Tibial artery (tissue), 4 donors: ENCODE measurements at regions not wholly inside any gene's neighbourhood (a gene's known extent, or its start where the extent isn't known, plus 50 kb on each side); places are given as distances from the start of the nearest gene placed in this dataset.

Experiments
- DNase-seq, 2 donors: peaks; one replicate each; pipeline ENCODE4 v3.0.0-alpha.2; 2019
- H3K27ac ChIP-seq, 2 donors: fragments of 200-600 bp; sonication (generic) in 1 of 2; 1 replicate in 1 of 2; 2 replicates in 1 of 2; pipeline ENCODE4 v1.5.1; 2018 to 2019; ENCODE audit warnings: mild to moderate bottlenecking in 1 of 2
- H3K27me3 ChIP-seq, 2 donors: fragments of 200-600 bp; sonication (generic) in 1 of 2; one replicate each; pipeline versions ENCODE4 v1.5.1 to v1.6.0; 2016 to 2019
- H3K36me3 ChIP-seq, 3 donors: fragments of 200-600 bp; sonication (generic) in 2 of 3; one replicate each; pipeline ENCODE4 v1.5.1; 2016 to 2019; ENCODE audit warnings: mild to moderate bottlenecking in 2 of 3
- H3K4me1 ChIP-seq, 4 donors: fragments of 200-600 bp; sonication (generic) in 2 of 4; 1 replicate in 3 of 4; 2 replicates in 1 of 4; pipeline ENCODE4 v1.5.1; 2016 to 2019
- H3K4me3 ChIP-seq, 2 donors: fragments of 200-600 bp; sonication (generic) in 1 of 2; 1 replicate in 1 of 2; 2 replicates in 1 of 2; pipeline ENCODE4 v1.5.1; 2018 to 2019; ENCODE audit warnings: mild to moderate bottlenecking in 2 of 2
- H3K9me3 ChIP-seq, 3 donors: fragments of 200-600 bp; sonication (generic) in 1 of 3; one replicate each; pipeline ENCODE4 v1.5.1; 2016 to 2019
- intact Hi-C: fragments of 100-400 bp; cut with DNase I; formaldehyde crosslinking; loops from one replicate; pipeline ENCODE4 v1.15.0; 2023; ENCODE audit warnings: low total_unique reads
- TF ChIP-seq, protein P1 (sequence below), 2 experiments: fragments of 200-600 bp in 1 of 2; fragments of 450-650 bp in 1 of 2; IDR thresholded peaks; one replicate each; pipeline ENCODE4 v1.5.1; 2017 to 2019; ENCODE audit warnings: antibody characterized with exemption in 2 of 2, mild to moderate bottlenecking in 1 of 2, moderate library complexity in 1 of 2

GRCh38 chr18:1968801-1969498 is 602.4 kb downstream of the METTL4 start:
- Histone ChIP-seq H3K36me3 (no peaks in the 10 kb centered on the region), H3K4me1 (no peaks in the 10 kb centered on the region), H3K27ac (no peak overlapping the region), H3K9me3 (no peaks in the 10 kb centered on the region), H3K4me3 (no peak overlapping the region), H3K27me3 (no peaks in the 10 kb centered on the region)
- intact Hi-C loops = no loop called here
- TF ChIP-seq, protein P1, sequence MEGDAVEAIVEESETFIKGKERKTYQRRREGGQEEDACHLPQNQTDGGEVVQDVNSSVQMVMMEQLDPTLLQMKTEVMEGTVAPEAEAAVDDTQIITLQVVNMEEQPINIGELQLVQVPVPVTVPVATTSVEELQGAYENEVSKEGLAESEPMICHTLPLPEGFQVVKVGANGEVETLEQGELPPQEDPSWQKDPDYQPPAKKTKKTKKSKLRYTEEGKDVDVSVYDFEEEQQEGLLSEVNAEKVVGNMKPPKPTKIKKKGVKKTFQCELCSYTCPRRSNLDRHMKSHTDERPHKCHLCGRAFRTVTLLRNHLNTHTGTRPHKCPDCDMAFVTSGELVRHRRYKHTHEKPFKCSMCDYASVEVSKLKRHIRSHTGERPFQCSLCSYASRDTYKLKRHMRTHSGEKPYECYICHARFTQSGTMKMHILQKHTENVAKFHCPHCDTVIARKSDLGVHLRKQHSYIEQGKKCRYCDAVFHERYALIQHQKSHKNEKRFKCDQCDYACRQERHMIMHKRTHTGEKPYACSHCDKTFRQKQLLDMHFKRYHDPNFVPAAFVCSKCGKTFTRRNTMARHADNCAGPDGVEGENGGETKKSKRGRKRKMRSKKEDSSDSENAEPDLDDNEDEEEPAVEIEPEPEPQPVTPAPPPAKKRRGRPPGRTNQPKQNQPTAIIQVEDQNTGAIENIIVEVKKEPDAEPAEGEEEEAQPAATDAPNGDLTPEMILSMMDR (IDR thresholded peaks at IDR 0.05) = no peak
- no peak for DNase-seq

DNA sequence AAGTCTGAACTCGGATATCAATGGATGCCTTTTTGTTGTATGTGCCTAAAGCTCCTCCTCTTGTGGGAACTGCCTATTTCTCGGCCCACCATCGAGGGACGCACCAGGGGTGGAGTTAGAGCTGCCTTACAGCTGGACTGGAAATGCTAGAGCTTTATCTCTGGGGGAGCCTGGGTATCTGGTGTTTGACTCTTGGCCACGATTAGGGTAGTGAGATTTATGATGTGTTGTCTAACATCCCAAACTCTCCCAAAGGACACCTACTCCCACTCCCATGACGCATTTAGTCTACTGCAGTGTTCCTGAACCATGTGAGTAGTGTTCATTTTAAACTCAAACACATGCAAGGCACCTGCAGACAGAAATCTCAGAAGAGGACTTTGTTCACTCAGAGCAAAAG is 594.8 kb downstream of the METTL4 start:
- peaks cover 0 to 6% (median 0%) of the 10 kb centered on the region in 3 donors for H3K9me3 ChIP-seq
- intact Hi-C loops = no loop called here
- DNase-seq = no peak

DNA sequence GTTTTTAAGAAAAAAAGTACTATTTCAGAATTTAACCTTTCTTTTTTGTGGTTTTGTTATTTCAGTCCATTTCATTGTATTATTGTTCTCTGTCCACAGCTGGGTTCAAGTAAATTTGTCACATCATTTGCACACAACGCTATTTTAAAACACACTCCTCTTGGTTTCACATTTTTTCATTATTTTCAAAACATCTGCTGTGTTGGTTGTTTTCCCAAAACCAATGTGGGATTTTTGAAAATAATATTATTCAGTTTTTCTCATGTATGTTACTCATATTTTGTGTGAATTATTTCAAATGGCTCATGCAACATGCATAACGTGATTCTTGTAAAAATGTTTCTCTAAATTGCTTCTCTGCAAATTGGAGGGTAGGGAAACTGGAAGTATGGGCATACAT is 589.2 kb downstream of the METTL4 start:
- no peak for DNase-seq
- no peaks in the 10 kb centered on the region for H3K4me1 ChIP-seq
- H3K27me3 ChIP-seq = no peaks in the 10 kb centered on the region
- intact Hi-C loops = no loop called here
- no peaks in the 10 kb centered on the region for H3K36me3 ChIP-seq
- peaks cover 0 to 6% (median 0%) of the 10 kb centered on the region in 3 donors for H3K9me3 ChIP-seq
- TF ChIP-seq, protein P1 (IDR thresholded peaks at IDR 0.05) = no peak
- no peak overlapping the region for H3K4me3 ChIP-seq
- no peak overlapping the region for H3K27ac ChIP-seq

More for the DNA sequence above, 594.8 kb downstream of the METTL4 start:
- no peak overlapping the region for H3K4me3 ChIP-seq
- no peaks in the 10 kb centered on the region for H3K36me3 ChIP-seq
- TF ChIP-seq, protein P1 (IDR thresholded peaks at IDR 0.05) = no peak
- H3K27ac ChIP-seq = no peak overlapping the region
- H3K27me3 ChIP-seq = no peaks in the 10 kb centered on the region
- no peaks in the 10 kb centered on the region for H3K4me1 ChIP-seq

DNA sequence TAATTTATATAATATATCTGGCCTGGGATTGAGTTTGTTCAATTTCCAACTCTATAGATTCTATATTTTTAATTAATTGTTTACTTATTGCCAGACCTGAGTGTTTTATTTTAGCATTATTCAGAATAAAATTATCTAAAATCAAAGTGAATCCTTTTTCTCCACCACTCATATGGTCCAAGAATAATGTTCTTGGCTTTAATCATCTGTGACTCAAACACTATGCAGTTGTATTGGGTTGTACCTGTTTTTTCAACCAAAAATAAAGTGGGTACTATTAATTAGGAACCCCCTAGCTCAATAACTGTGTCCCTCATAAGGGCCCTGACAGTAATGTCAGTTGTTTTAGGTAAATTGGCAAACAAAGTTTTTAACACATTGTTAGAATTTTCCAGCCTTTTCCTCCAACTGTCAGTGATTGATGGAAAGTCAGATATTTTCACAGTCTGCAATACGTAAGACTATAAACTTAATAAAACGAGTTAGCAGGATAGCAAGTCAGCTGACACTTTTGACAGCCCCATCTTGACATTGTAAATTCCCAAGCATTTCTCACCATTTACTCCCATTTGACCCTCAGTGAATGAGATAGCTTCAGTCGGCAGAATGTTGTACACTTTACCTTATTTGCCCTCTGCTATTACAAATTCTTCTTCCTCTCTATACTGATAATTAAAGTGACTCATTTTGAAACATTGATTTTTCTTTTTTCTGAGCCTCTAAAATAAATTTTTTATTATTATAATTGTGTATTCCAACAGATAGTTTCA is 587.4 kb downstream of the METTL4 start:
- TF ChIP-seq, protein P1 (IDR thresholded peaks at IDR 0.05) = no peak
- Histone ChIP-seq H3K27me3 (no peaks in the 10 kb centered on the region), H3K9me3 (peaks cover 0 to 6% (median 0%) of the 10 kb centered on the region in 3 donors), H3K4me3 (no peak overlapping the region), H3K4me1 (no peaks in the 10 kb centered on the region), H3K36me3 (no peaks in the 10 kb centered on the region), H3K27ac (no peak overlapping the region)
- DNase-seq = no peak
- intact Hi-C loops = no loop called here

- Histone ChIP-seq H3K4me1 (no peaks in the 10 kb centered on the region), H3K9me3 (no peaks in the 10 kb centered on the region), H3K27ac (no peak overlapping the region), H3K27me3 (no peaks in the 10 kb centered on the region), H3K36me3 (no peaks in the 10 kb centered on the region), H3K4me3 (no peak overlapping the region)
- DNase-seq = no peak
- TF ChIP-seq, protein P1 (IDR thresholded peaks at IDR 0.05) = no peak
- intact Hi-C loops = no loop called here
These were observed 577.4 kb downstream of the METTL4 start for GRCh38 chr18:1993866-1994265.
